ENCODE measurements at regions not wholly inside any gene's neighbourhood (a gene's known extent, or its start where the extent isn't known, plus 50 kb on each side); places are given as distances from the start of the nearest gene placed in this dataset.

DNA sequence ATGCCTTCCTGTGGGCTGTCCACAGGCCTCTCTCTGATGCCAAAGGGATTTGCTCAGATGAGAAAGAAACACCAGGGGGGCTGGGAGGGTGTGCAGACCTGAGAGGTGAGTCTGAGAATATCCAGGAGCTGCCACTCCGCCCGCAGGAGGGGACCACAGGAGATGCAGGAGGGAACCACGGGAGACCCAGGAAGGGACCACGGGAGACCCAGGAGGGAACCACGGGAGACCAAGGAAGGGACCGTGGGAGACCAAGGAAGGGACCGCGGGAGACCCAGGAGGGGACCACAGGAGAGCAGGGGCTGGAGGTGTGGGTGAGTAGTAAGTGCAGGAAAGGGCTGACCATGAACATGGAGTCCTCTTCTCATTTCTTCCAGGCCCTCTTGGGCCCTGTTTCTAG, 74.6 kb upstream of the SFSWAP start:
- Histone ChIP-seq H4K91ac (replicated peaks; ENCODE audit: insufficient read length, low read length) (no peak overlapping the region), H3K4me1 (replicated peaks in 1 of 4; ENCODE audit: control insufficient read depth in 3 of 4, insufficient read depth in 4 of 4, low read length in 3 of 4) (peaks cover 0 to 7% (median 0%) of the 10 kb centered on the region in 4 experiments; a peak in 2 of 7 replicates), H3K27ac (ENCODE audit: low read depth, low read length) (no peak overlapping the region), H2BK120ac (replicated peaks; ENCODE audit: low read depth, low read length) (no peak overlapping the region), H3K9me3 (ENCODE audit: insufficient read depth in 2 of 2, low read depth in 1 of 2, low read length in 1 of 2) (no peaks in the 10 kb centered on the region), H2BK5ac (ENCODE audit: low read depth, low read length) (no peak overlapping the region; the same call in 1 of the 2 replicates), H2AK5ac (ENCODE audit: low read depth, low read length) (no peak overlapping the region), H2BK12ac (ENCODE audit: low read depth, low read length) (no peak overlapping the region), H3K4ac (replicated peaks; ENCODE audit: insufficient read length, low read depth, low read length) (no peak overlapping the region), H2BK15ac (ENCODE audit: low read length) (no peak overlapping the region), H4K8ac (ENCODE audit: extremely low read depth, insufficient read depth, low read length) (no peak overlapping the region), H3K23ac (ENCODE audit: insufficient read length) (no peak overlapping the region), H3K56ac (replicated peaks; ENCODE audit: insufficient read length, low read depth, low read length) (no peak overlapping the region), H3K18ac (ENCODE audit: extremely low read depth, low read length) (no peak overlapping the region), H3K79me1 (ENCODE audit: low read depth, low read length) (no peaks in the 10 kb centered on the region), H4K20me1 (replicated peaks in 1 of 2; ENCODE audit: control insufficient read depth in 1 of 2, insufficient read depth in 2 of 2, low read length in 2 of 2) (no peaks in the 10 kb centered on the region), H2BK20ac (ENCODE audit: low read length) (no peak overlapping the region), H4K5ac (ENCODE audit: insufficient read length, low read depth, low read length) (no peak overlapping the region), H3K9ac (replicated peaks in 1 of 4; ENCODE audit: extremely low read depth in 1 of 4, low read depth in 3 of 4, low read length in 3 of 4) (no peak overlapping the region), H3K27me3 (replicated peaks in 1 of 4; ENCODE audit: control insufficient read depth in 3 of 4, extremely low read depth in 1 of 4, insufficient read depth in 3 of 4, low read length in 3 of 4) (no peaks in the 10 kb centered on the region), H3K4me3 (ENCODE audit: extremely low read depth in 1 of 4, insufficient read depth in 2 of 4, low read depth in 3 of 4, low read length in 4 of 4) (no peak overlapping the region), H2AFZ (ENCODE audit: low read length) (no peak overlapping the region), H3K14ac (ENCODE audit: insufficient read length) (no peak overlapping the region), H3K36me3 (ENCODE audit: control insufficient read depth in 2 of 4, insufficient read depth in 4 of 4, low read length in 3 of 4) (no peaks in the 10 kb centered on the region), H3K4me2 (ENCODE audit: insufficient read depth in 1 of 2, low read depth in 2 of 2, low read length in 2 of 2) (no peak overlapping the region), H3K79me2 (ENCODE audit: control insufficient read depth in 1 of 2, insufficient read depth in 2 of 2, low read length in 2 of 2) (no peaks in the 10 kb centered on the region), H3K23me2 (ENCODE audit: low read depth, low read length) (peaks cover 9% of the 10 kb centered on the region; the same call in 1 of the 2 replicates)
- CTCF ChIA-PET (ENCODE audit: partially characterized antibody), result no interaction called here
- FAIRE-seq (no peak), DNase-seq (ENCODE audit: low read depth in 1 of 2, low spot score in 2 of 2) (no peak)
- WGBS, 2 experiments (ENCODE audit: extremely low coverage in 1 of 2, insufficient coverage in 1 of 2, insufficient read length in 1 of 2, insufficient replicate concordance in 2 of 2, low coverage in 1 of 2, low lambda C conversion rate in 2 of 2, missing lambda C conversion rate in 1 of 2), result 90% methylated on average over 7 of the region's 8 CpGs; no CpG with 5 or more reads in 1 of the 2 experiments
- POLR2A ChIA-PET (ENCODE audit: partially characterized antibody), result interaction anchor here (0.9 kb wide), 1 partner anchor 325 kb away, joined by 3 read pairs; no protein-coding TSS in a partner anchor
- TF ChIP-seq TAF7 (optimal IDR thresholded peaks at IDR 0.05; ENCODE audit: borderline replicate concordance, low read depth, low read length) (no peak), RAD21 (IDR thresholded peaks at IDR 0.05 in 1 of 2, conservative IDR thresholded peaks at IDR 0.05 in 1 of 2; ENCODE audit: low read depth in 2 of 2, low read length in 2 of 2) (no peak), SP1 (IDR thresholded peaks at IDR 0.05; ENCODE audit: low read depth, low read length) (no peak), CTBP2 (IDR thresholded peaks at IDR 0.05; ENCODE audit: borderline replicate concordance, insufficient read depth, insufficient read length, low read length) (no peak), TEAD4 (IDR thresholded peaks at IDR 0.05; ENCODE audit: low read depth, low read length) (no peak), MAX (IDR thresholded peaks at IDR 0.05) (no peak), SAP30 (IDR thresholded peaks at IDR 0.05; ENCODE audit: insufficient read depth, insufficient replicate concordance, low read length) (no peak), SIRT6 (IDR thresholded peaks at IDR 0.05; ENCODE audit: low read length) (no peak), RBBP5 (IDR thresholded peaks at IDR 0.05; ENCODE audit: borderline replicate concordance, low read depth, low read length) (no peak), SUZ12 (IDR thresholded peaks at IDR 0.05; ENCODE audit: low read length) (no peak), KDM4A (IDR thresholded peaks at IDR 0.05; ENCODE audit: low read depth, low read length, severe bottlenecking) (no peak), BCL11A (IDR thresholded peaks at IDR 0.05; ENCODE audit: low read depth in 2 of 2, low read length in 2 of 2) (no peak), CBX5 (IDR thresholded peaks at IDR 0.05; ENCODE audit: low read depth, low read length) (no peak), PHF8 (conservative IDR thresholded peaks at IDR 0.05; ENCODE audit: low read depth, low read length) (no peak)

All from H1 (cell line).